ENCODE measurements at regions not wholly inside any gene's neighbourhood (a gene's known extent, or its start where the extent isn't known, plus 50 kb on each side); places are given as distances from the start of the nearest gene placed in this dataset.

GRCh38 chr2:239621611-239622010 is 220.8 kb upstream of the HDAC4 start:
- Histone ChIP-seq H3K27me3 (no peaks in the 10 kb centered on the region), H3K27ac (no peak overlapping the region), H3K4me1 (no peaks in the 10 kb centered on the region), H3K36me3 (no peaks in the 10 kb centered on the region), H3K9me3 (peaks cover 0 to 24% (median 0%) of the 10 kb centered on the region in 4 donors), H3K4me3 (no peak overlapping the region)
- 94 to 96% methylated on average over 7 to 8 of the region's 8 CpGs for WGBS, 2 donors
- TF ChIP-seq CTCF (IDR thresholded peaks at IDR 0.05) (no peak), EP300 (IDR thresholded peaks at IDR 0.05) (no peak), POLR2A (IDR thresholded peaks at IDR 0.05) (no peak)
- DNase-seq (ENCODE audit: low spot score in 2 of 2): no peak

- DNase-seq (ENCODE audit: low spot score in 2 of 2): no peak
- no peaks in the 10 kb centered on the region for H3K27me3 ChIP-seq
- no peaks in the 10 kb centered on the region for H3K36me3 ChIP-seq
- no peak overlapping the region for H3K27ac ChIP-seq
- H3K4me3 ChIP-seq: no peak overlapping the region
- 75 to 83% methylated on average over 1 of the region's 1 CpG for WGBS, 2 donors
- TF ChIP-seq POLR2A (IDR thresholded peaks at IDR 0.05): no peak
- H3K4me1 ChIP-seq: no peaks in the 10 kb centered on the region
- H3K9me3 ChIP-seq: peaks cover 0 to 30% (median 3%) of the 10 kb centered on the region in 4 donors
These were observed 218.5 kb upstream of the HDAC4 start for GRCh38 chr2:239619369-239619768.

- Histone ChIP-seq H3K27me3 (no peaks in the 10 kb centered on the region), H3K27ac (no peak overlapping the region), H3K9me3 (peaks cover 0 to 30% (median 3%) of the 10 kb centered on the region in 4 donors), H3K4me1 (no peaks in the 10 kb centered on the region), H3K36me3 (no peaks in the 10 kb centered on the region), H3K4me3 (no peak overlapping the region)
- no peak for DNase-seq (ENCODE audit: low spot score in 2 of 2)
- WGBS, 2 donors: 46 to 77% methylated on average over 2 of the region's 2 CpGs
- no peak for TF ChIP-seq POLR2A (IDR thresholded peaks at IDR 0.05)
- no peak for TF ChIP-seq CTCF (IDR thresholded peaks at IDR 0.05)
- no peak for TF ChIP-seq EP300 (IDR thresholded peaks at IDR 0.05)
These were observed 215.9 kb upstream of the HDAC4 start for GRCh38 chr2:239616729-239617128.

- Histone ChIP-seq H3K27me3 (no peaks in the 10 kb centered on the region), H3K36me3 (no peaks in the 10 kb centered on the region), H3K27ac (no peak overlapping the region), H3K4me3 (no peak overlapping the region), H3K4me1 (peaks cover 0 to 2% (median 0%) of the 10 kb centered on the region in 4 donors), H3K9me3 (peaks cover 0 to 12% (median 3%) of the 10 kb centered on the region in 4 donors)
- 81 to 87% methylated on average over 11 of the region's 11 CpGs for WGBS, 2 donors
- no peak for DNase-seq (ENCODE audit: low spot score in 2 of 2)
- no peak for TF ChIP-seq POLR2A (IDR thresholded peaks at IDR 0.05)
- TF ChIP-seq EP300 (IDR thresholded peaks at IDR 0.05): no peak
- TF ChIP-seq CTCF (IDR thresholded peaks at IDR 0.05): no peak
These were observed 211.3 kb upstream of the HDAC4 start for GRCh38 chr2:239612133-239612532.

- Histone ChIP-seq H3K27me3 (no peaks in the 10 kb centered on the region), H3K36me3 (no peaks in the 10 kb centered on the region), H3K4me3 (no peak overlapping the region), H3K4me1 (peaks cover 0 to 2% (median 0%) of the 10 kb centered on the region in 4 donors), H3K27ac (no peak overlapping the region), H3K9me3 (peaks cover 0 to 4% (median 2%) of the 10 kb centered on the region in 4 donors)
- TF ChIP-seq POLR2A (IDR thresholded peaks at IDR 0.05) (no peak), EP300 (IDR thresholded peaks at IDR 0.05) (no peak), CTCF (IDR thresholded peaks at IDR 0.05) (no peak)
- no peak for DNase-seq (ENCODE audit: low spot score in 2 of 2)
- 85 to 94% methylated on average over 10 of the region's 10 CpGs for WGBS, 2 donors
These were observed 210.5 kb upstream of the HDAC4 start for GRCh38 chr2:239611222-239611795.

Measured in tibial nerve (tissue), 4 donors.